LNCAP (cell line): ENCODE measurements at regions not wholly inside any gene's neighbourhood (a gene's known extent, or its start where the extent isn't known, plus 50 kb on each side); places are given as distances from the start of the nearest gene placed in this dataset.

ENCODE experiments used
- CTCF ChIP-seq: fragments of 450-650 bp; IDR thresholded peaks from 2 replicates; pipeline ENCODE4 v1.5.1; 2017; ENCODE audit warnings: mild to moderate bottlenecking

- no peak for TF ChIP-seq CTCF
Measured at GRCh38 chr17:77720946-77721845, 237.3 kb upstream of the TNRC6C start.

- TF ChIP-seq CTCF = no peak
Measured at GRCh38 chr17:77721846-77722160, 236.7 kb upstream of the TNRC6C start.

GRCh38 chr17:77722366-77722765 lies 236.1 kb upstream of the TNRC6C start:
- no peak for TF ChIP-seq CTCF

GRCh38 chr17:77723071-77723908 lies 235.2 kb upstream of the TNRC6C start:
- no peak for TF ChIP-seq CTCF

GRCh38 chr17:77723909-77724875 lies 234.3 kb upstream of the TNRC6C start:
- TF ChIP-seq CTCF = no peak

- TF ChIP-seq CTCF = no peak
Measured at GRCh38 chr17:77724876-77725615, 233.5 kb upstream of the TNRC6C start.
